ENCODE measurements at regions not wholly inside any gene's neighbourhood (a gene's known extent, or its start where the extent isn't known, plus 50 kb on each side); places are given as distances from the start of the nearest gene placed in this dataset.

GRCh38 chr6:140976806-140977205 is 1155.9 kb upstream of the GJE1 start:
- Histone ChIP-seq H3K27me3 (no peaks in the 10 kb centered on the region), H3K27ac (no peak overlapping the region), H3K9me3 (replicated peaks in 1 of 3) (no peaks in the 10 kb centered on the region), H3K36me3 (replicated peaks in 1 of 2) (no peaks in the 10 kb centered on the region), H3K4me3 (no peak overlapping the region), H3K4me1 (replicated peaks in 1 of 2) (no peaks in the 10 kb centered on the region)
- 58 to 65% (median 63%) methylated on average over 3 of the region's 3 CpGs for WGBS, 4 donors
- TF ChIP-seq CTCF (IDR thresholded peaks at IDR 0.05) = no peak
- no peak for TF ChIP-seq POLR2A (IDR thresholded peaks at IDR 0.05)
- no peak for DNase-seq
- intact Hi-C loops (cut with DNase I) = no loop called here

GRCh38 chr6:140970485-140970884 is 1162.2 kb upstream of the GJE1 start:
- H3K27ac ChIP-seq = no peak overlapping the region
- no peaks in the 10 kb centered on the region for H3K36me3 ChIP-seq (replicated peaks in 1 of 2)
- TF ChIP-seq POLR2A (IDR thresholded peaks at IDR 0.05) (no peak), CTCF (IDR thresholded peaks at IDR 0.05) (no peak)
- no peak overlapping the region for H3K4me3 ChIP-seq
- intact Hi-C loops (cut with DNase I) = no loop called here
- H3K27me3 ChIP-seq = no peaks in the 10 kb centered on the region
- no peak for DNase-seq
- H3K9me3 ChIP-seq (replicated peaks in 1 of 3) = no peaks in the 10 kb centered on the region
- H3K4me1 ChIP-seq (replicated peaks in 1 of 2) = no peaks in the 10 kb centered on the region

- no peaks in the 10 kb centered on the region for H3K36me3 ChIP-seq (replicated peaks in 1 of 2)
- no peaks in the 10 kb centered on the region for H3K27me3 ChIP-seq
- intact Hi-C loops (cut with DNase I) = no loop called here
- H3K4me1 ChIP-seq (replicated peaks in 1 of 2) = no peaks in the 10 kb centered on the region
- no peaks in the 10 kb centered on the region for H3K9me3 ChIP-seq (replicated peaks in 1 of 3)
- WGBS, 4 donors = 84 to 91% (median 88%) methylated on average over 3 of the region's 3 CpGs
- H3K27ac ChIP-seq = no peak overlapping the region
- TF ChIP-seq CTCF (IDR thresholded peaks at IDR 0.05) (no peak), POLR2A (IDR thresholded peaks at IDR 0.05) (no peak)
- no peak overlapping the region for H3K4me3 ChIP-seq
- DNase-seq = no peak
Measured at GRCh38 chr6:140968062-140968461, 1164.7 kb upstream of the GJE1 start.

GRCh38 chr6:140966676-140967075 is 1166.0 kb upstream of the GJE1 start:
- Histone ChIP-seq H3K4me1 (replicated peaks in 1 of 2) (no peaks in the 10 kb centered on the region), H3K9me3 (replicated peaks in 1 of 3) (no peaks in the 10 kb centered on the region), H3K36me3 (replicated peaks in 1 of 2) (no peaks in the 10 kb centered on the region), H3K4me3 (no peak overlapping the region), H3K27me3 (no peaks in the 10 kb centered on the region), H3K27ac (no peak overlapping the region)
- no peak for DNase-seq
- TF ChIP-seq POLR2A (IDR thresholded peaks at IDR 0.05) (no peak), CTCF (IDR thresholded peaks at IDR 0.05) (no peak)
- intact Hi-C loops (cut with DNase I) = no loop called here
